HG03175 (cell line): ENCODE measurements at regions not wholly inside any gene's neighbourhood (a gene's known extent, or its start where the extent isn't known, plus 50 kb on each side); places are given as distances from the start of the nearest gene placed in this dataset.

ENCODE experiments used
- ATAC-seq: cut with Tn5 transposase; IDR thresholded peaks from one replicate; pipeline ENCODE4 v1.9.1; 2021; ENCODE audit warnings: mild to moderate bottlenecking, moderate library complexity; ENCODE audit not compliant: unreplicated experiment

- no peak for ATAC-seq
Measured at GRCh38 chr9:120221844-120222243, 358.1 kb downstream of the CDK5RAP2 start.

GRCh38 chr9:120214332-120214731 is 365.6 kb downstream of the CDK5RAP2 start:
- ATAC-seq = no peak

GRCh38 chr9:120212853-120213200 is 367.1 kb downstream of the CDK5RAP2 start:
- peak; percentile 23 for ATAC-seq

GRCh38 chr9:120212153-120212852 is 367.7 kb downstream of the CDK5RAP2 start:
- peak; percentile 67 for ATAC-seq

GRCh38 chr9:120210274-120210673 is 369.7 kb downstream of the CDK5RAP2 start:
- no peak for ATAC-seq

GRCh38 chr9:120202856-120203654 is 376.9 kb downstream of the CDK5RAP2 start:
- ATAC-seq = no peak

GRCh38 chr9:120198027-120198426 is 381.9 kb downstream of the CDK5RAP2 start:
- no peak for ATAC-seq

GRCh38 chr9:120197605-120198004 is 382.4 kb downstream of the CDK5RAP2 start:
- ATAC-seq = no peak

GRCh38 chr9:120191141-120191540 is 388.8 kb downstream of the CDK5RAP2 start:
- ATAC-seq = no peak

- no peak for ATAC-seq
Measured at GRCh38 chr9:120187758-120188157, 392.2 kb downstream of the CDK5RAP2 start.

GRCh38 chr9:120186276-120186675 is 393.7 kb downstream of the CDK5RAP2 start:
- ATAC-seq = no peak

GRCh38 chr9:120184266-120184665 is 395.7 kb downstream of the CDK5RAP2 start:
- no peak for ATAC-seq

- no peak for ATAC-seq
Measured at GRCh38 chr9:120183615-120184014, 396.4 kb downstream of the CDK5RAP2 start.

GRCh38 chr9:120182011-120182410 is 398.0 kb downstream of the CDK5RAP2 start:
- no peak for ATAC-seq

- ATAC-seq = no peak
Measured at GRCh38 chr9:120177121-120177520, 402.8 kb downstream of the CDK5RAP2 start.

- no peak for ATAC-seq
Measured at GRCh38 chr9:120175031-120175430, 404.9 kb downstream of the CDK5RAP2 start.

- ATAC-seq = no peak
Measured at GRCh38 chr9:120161776-120162175, 418.2 kb downstream of the CDK5RAP2 start.

GRCh38 chr9:120158221-120158620 is 421.7 kb downstream of the CDK5RAP2 start:
- ATAC-seq = no peak

GRCh38 chr9:120156376-120156775 is 423.6 kb downstream of the CDK5RAP2 start:
- ATAC-seq = no peak

- no peak for ATAC-seq
Measured at GRCh38 chr9:120153258-120153657, 426.7 kb downstream of the CDK5RAP2 start.

- no peak for ATAC-seq
Measured at GRCh38 chr9:120152295-120152694, 427.7 kb downstream of the CDK5RAP2 start.

GRCh38 chr9:120151806-120152205 is 428.2 kb downstream of the CDK5RAP2 start:
- no peak for ATAC-seq
